GM12878 (cell line): ENCODE measurements at regions not wholly inside any gene's neighbourhood (a gene's known extent, or its start where the extent isn't known, plus 50 kb on each side); places are given as distances from the start of the nearest gene placed in this dataset.

Experiments
- ATAC-seq: fragments of 200-7000 bp; cut with Tn5 transposase; 3 replicates; pipeline ENCODE4 v1.9.1; 2020; ENCODE audit warnings: mild to moderate bottlenecking, moderate library complexity
- BruUV-seq: library from RNA; stranded (reverse); fragments of 400-500 nt; replicated peaks from 2 replicates; lab custom pipeline; 2021; lab: Mats Ljungman, UMichigan
- CTCF ChIA-PET: fragments of 300-600 bp; sonication (Branson Sonifier 250); formaldehyde crosslinking; extraction: SDS; loops from one replicate; lab custom pipeline; 2021; ENCODE audit warnings: inconsistent platforms; lab: Yijun Ruan, JAX
- POLR2A ChIA-PET: fragments of 350-600 bp; formaldehyde crosslinking; extraction: SDS; loops from one replicate; lab custom pipeline; 2021; ENCODE audit warnings: inconsistent platforms; lab: Charles Lee
- RAD21 ChIA-PET: fragments of 300-600 bp; sonication (Branson Sonifier 250); formaldehyde crosslinking; loops from one replicate; lab custom pipeline; 2023; ENCODE audit warnings: antibody characterized with exemption; ENCODE audit not compliant: unreplicated experiment; lab: Charles Lee
- SMC1A ChIA-PET: fragments of 300-600 bp; sonication (Branson Sonifier 250); formaldehyde crosslinking; loops from one replicate; lab custom pipeline; 2023; ENCODE audit not compliant: unreplicated experiment, uncharacterized antibody; lab: Charles Lee
- DNase-seq: peaks from one replicate; pipeline ENCODE4 v3.0.0-alpha.2; 2011; ENCODE audit warnings: low read depth, low spot score
- FAIRE-seq: peaks from 3 replicates; lab custom pipeline; 2011; peaks lifted over from hg19 to GRCh38; lab: Jason Lieb, UNC
- H2AFZ ChIP-seq: 2 replicates; pipeline ENCODE4 v1.6.0; 2011; ENCODE audit warnings: low read depth, low read length, control low read depth; ENCODE audit not compliant: control insufficient read depth
- H3K27ac ChIP-seq: 2 replicates; pipeline ENCODE4 v1.5.1; 2011; ENCODE audit warnings: control low read depth; ENCODE audit not compliant: control insufficient read depth, insufficient read depth
- H3K27me3 ChIP-seq, 2 experiments: replicated peaks in 1 of 2; 2 replicates each; pipeline versions ENCODE4 v1.6.0 to v1.6.1; 2011; ENCODE audit warnings: low read length in 1 of 2; ENCODE audit not compliant: control insufficient read depth in 2 of 2, insufficient read depth in 2 of 2
- H3K36me3 ChIP-seq, 2 experiments: 2 replicates each; pipeline ENCODE4 v1.5.1; 2011; ENCODE audit warnings: low read length in 1 of 2; ENCODE audit not compliant: control insufficient read depth in 2 of 2, insufficient read depth in 2 of 2
- H3K4me1 ChIP-seq: 2 replicates; pipeline ENCODE4 v1.6.1; 2011; ENCODE audit warnings: mild to moderate bottlenecking, low read length, moderate library complexity, mixed read lengths; ENCODE audit not compliant: control insufficient read depth, insufficient read depth
- H3K4me2 ChIP-seq: 2 replicates; pipeline ENCODE4 v1.6.0; 2011; ENCODE audit warnings: control low read depth; ENCODE audit not compliant: control insufficient read depth, insufficient read depth
- H3K4me3 ChIP-seq: fragments of 200-600 bp; sonication (generic); 2 replicates; pipeline ENCODE4 v1.5.1; 2016
- H3K79me2 ChIP-seq: 2 replicates; pipeline ENCODE4 v1.6.0; 2011; ENCODE audit warnings: low read length; ENCODE audit not compliant: control insufficient read depth, insufficient read depth
- H3K9ac ChIP-seq: 2 replicates; pipeline ENCODE4 v1.8.0; 2011; ENCODE audit warnings: low read length, control low read depth, mixed read lengths; ENCODE audit not compliant: control insufficient read depth, insufficient read depth
- H3K9me3 ChIP-seq: replicated peaks from 3 replicates; pipeline ENCODE4 v1.5.1; 2011; ENCODE audit warnings: mild to moderate bottlenecking, low read length; ENCODE audit not compliant: control insufficient read depth, insufficient read depth
- H4K20me1 ChIP-seq: 2 replicates; pipeline ENCODE4 v1.6.0; 2011; ENCODE audit not compliant: control insufficient read depth, insufficient read depth
- IKZF2 ChIP-seq, 2 experiments: fragments of 450-650 bp; IDR thresholded peaks; 2 replicates each; pipeline ENCODE4 v1.6.1; 2017; ENCODE audit warnings: mild to moderate bottlenecking in 2 of 2, moderate library complexity in 2 of 2
- POLR2A ChIP-seq: IDR thresholded peaks from 2 replicates; pipeline ENCODE4 v1.6.1; 2011; ENCODE audit warnings: low read depth, mild to moderate bottlenecking, low read length
- RB1 ChIP-seq: fragments of 450-650 bp; formaldehyde crosslinking; IDR thresholded peaks from 2 replicates; pipeline ENCODE4 v1.6.1; 2017; ENCODE audit warnings: mild to moderate bottlenecking, borderline replicate concordance
- TCF3 ChIP-seq: IDR thresholded peaks from 2 replicates; pipeline ENCODE4 v1.6.1; 2012; ENCODE audit warnings: low read depth, mild to moderate bottlenecking, low read length, borderline replicate concordance; ENCODE audit not compliant: insufficient read depth
- WGBS: methylation state at CpG from one replicate; pipeline ENCODE4 v1.1.6; 2016; ENCODE audit warnings: low lambda C conversion rate; ENCODE audit not compliant: insufficient replicate concordance, insufficient coverage; ENCODE audit errors: missing lambda C conversion rate; 5-methylcytosine and 5-hydroxymethylcytosine counted together
- in situ Hi-C: fragments of 300-500 bp; cut with MboI; formaldehyde crosslinking; loops from 9 replicates; pipeline ENCODE4 v1.14.3; 2018; ENCODE audit warnings: mixed read lengths
- intact Hi-C: fragments of 100-400 bp; cut with micrococcal nuclease; formaldehyde crosslinking; loops from one replicate; pipeline ENCODE4 v1.14.2; 2022; ENCODE audit not compliant: unreplicated experiment
- TF ChIP-seq, protein P1 (sequence below): fragments of 450-650 bp; IDR thresholded peaks from 2 replicates; pipeline ENCODE4 v1.6.1; 2017; ENCODE audit warnings: mild to moderate bottlenecking, moderate library complexity
- TF ChIP-seq, protein P2 (sequence below): IDR thresholded peaks from 2 replicates; pipeline ENCODE4 v1.6.1; 2012; ENCODE audit warnings: low read depth, low read length, improper control_type of control experiment

DNA sequence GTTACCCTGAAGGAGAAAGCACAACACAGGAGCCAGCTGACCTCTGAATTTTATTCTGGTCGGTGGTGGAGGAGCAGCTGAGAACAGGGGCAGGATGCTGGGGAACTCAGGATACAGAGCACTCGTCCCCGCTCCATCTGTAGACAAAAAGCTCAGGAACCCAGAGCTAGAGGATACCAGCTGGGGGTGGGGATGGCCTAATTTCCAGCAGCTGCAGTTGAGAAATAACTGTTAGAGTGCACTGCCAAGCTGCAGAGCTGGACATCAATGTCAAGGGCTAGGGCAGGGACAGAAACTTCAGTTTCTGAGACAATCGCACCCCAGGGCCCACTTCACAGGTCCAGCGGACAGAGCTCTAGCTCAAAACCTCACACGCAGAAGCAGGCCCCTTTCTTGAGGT is 122.1 kb upstream of the GUCY1A1 start (continued):
- TF ChIP-seq, protein P1, sequence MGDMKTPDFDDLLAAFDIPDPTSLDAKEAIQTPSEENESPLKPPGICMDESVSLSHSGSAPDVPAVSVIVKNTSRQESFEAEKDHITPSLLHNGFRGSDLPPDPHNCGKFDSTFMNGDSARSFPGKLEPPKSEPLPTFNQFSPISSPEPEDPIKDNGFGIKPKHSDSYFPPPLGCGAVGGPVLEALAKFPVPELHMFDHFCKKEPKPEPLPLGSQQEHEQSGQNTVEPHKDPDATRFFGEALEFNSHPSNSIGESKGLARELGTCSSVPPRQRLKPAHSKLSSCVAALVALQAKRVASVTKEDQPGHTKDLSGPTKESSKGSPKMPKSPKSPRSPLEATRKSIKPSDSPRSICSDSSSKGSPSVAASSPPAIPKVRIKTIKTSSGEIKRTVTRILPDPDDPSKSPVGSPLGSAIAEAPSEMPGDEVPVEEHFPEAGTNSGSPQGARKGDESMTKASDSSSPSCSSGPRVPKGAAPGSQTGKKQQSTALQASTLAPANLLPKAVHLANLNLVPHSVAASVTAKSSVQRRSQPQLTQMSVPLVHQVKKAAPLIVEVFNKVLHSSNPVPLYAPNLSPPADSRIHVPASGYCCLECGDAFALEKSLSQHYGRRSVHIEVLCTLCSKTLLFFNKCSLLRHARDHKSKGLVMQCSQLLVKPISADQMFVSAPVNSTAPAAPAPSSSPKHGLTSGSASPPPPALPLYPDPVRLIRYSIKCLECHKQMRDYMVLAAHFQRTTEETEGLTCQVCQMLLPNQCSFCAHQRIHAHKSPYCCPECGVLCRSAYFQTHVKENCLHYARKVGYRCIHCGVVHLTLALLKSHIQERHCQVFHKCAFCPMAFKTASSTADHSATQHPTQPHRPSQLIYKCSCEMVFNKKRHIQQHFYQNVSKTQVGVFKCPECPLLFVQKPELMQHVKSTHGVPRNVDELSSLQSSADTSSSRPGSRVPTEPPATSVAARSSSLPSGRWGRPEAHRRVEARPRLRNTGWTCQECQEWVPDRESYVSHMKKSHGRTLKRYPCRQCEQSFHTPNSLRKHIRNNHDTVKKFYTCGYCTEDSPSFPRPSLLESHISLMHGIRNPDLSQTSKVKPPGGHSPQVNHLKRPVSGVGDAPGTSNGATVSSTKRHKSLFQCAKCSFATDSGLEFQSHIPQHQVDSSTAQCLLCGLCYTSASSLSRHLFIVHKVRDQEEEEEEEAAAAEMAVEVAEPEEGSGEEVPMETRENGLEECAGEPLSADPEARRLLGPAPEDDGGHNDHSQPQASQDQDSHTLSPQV: no peak

DNA sequence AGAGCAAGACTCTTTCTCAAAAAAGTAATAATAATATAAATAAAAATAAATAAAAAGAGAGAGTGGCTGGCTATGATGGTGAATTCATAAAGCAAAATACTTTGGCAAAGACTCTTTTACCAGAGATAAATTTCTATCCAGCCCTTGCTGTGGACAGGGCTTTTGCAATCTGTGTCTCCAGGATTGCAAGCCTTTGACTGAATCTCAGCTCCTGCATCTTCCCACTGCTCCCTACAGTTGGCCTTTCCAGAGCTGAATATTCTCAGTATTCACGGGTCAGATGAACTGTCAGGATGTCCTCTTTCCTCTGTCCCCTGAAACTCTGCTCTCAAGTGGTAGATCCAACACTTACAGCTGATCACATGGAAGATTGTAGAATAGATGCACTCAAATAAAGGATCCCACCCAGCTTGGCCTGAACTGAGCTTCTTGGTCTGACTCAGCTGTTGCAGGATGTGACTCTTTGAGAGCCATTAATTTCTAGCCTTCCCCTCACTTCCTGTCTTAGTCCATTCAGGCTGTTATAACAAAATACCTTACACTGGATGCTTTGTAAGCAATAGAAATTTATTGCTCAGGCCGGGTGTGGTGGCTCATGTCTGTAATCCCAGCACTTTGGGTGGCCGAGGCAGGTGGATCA is 123.4 kb upstream of the GUCY1A1 start:
- ChIA-PET POLR2A (interaction anchor here (0.8 kb wide), 1 partner anchor 14 kb away, joined by 4 read pairs; no protein-coding TSS in a partner anchor), CTCF (interaction anchor here (1.1 to 4.1 kb wide), 2 partner anchors 11 to 14 kb away, joined by 3 to 15 read pairs; no protein-coding TSS in a partner anchor), RAD21 (interaction anchor here (0.6 to 1.8 kb wide), 3 partner anchors 8 to 71 kb away, joined by 3 to 5 read pairs (median 3); no protein-coding TSS in a partner anchor), SMC1A (interaction anchor here (0.7 to 3.4 kb wide), 12 partner anchors 11 to 243 kb away, joined by 3 to 11 read pairs (median 4); no protein-coding TSS in a partner anchor)
- in situ Hi-C loops (no loop called here), intact Hi-C loops (no loop called here)
- Histone ChIP-seq H3K79me2 (no peaks in the 10 kb centered on the region), H3K4me3 (no peak overlapping the region), H3K9me3 (no peaks in the 10 kb centered on the region), H3K27ac (no peak overlapping the region), H3K36me3 (no peaks in the 10 kb centered on the region), H4K20me1 (no peaks in the 10 kb centered on the region), H3K9ac (no peak overlapping the region), H3K27me3 (no peaks in the 10 kb centered on the region), H2AFZ (no peak overlapping the region), H3K4me2 (no peak overlapping the region), H3K4me1 (no peaks in the 10 kb centered on the region)
- WGBS: 12% methylated on average over 3 of the region's 3 CpGs
- no TSS peak for BruUV-seq
- DNase-seq (no peak), FAIRE-seq (no peak), ATAC-seq (peak; percentile 91)
- TF ChIP-seq RB1: no peak
- TF ChIP-seq, protein P2, sequence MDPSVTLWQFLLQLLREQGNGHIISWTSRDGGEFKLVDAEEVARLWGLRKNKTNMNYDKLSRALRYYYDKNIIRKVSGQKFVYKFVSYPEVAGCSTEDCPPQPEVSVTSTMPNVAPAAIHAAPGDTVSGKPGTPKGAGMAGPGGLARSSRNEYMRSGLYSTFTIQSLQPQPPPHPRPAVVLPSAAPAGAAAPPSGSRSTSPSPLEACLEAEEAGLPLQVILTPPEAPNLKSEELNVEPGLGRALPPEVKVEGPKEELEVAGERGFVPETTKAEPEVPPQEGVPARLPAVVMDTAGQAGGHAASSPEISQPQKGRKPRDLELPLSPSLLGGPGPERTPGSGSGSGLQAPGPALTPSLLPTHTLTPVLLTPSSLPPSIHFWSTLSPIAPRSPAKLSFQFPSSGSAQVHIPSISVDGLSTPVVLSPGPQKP: no peak
- 0 out of 4 replicates have a peak, but pooled peaks of 1 of the 2 experiments have one; percentile 15 for TF ChIP-seq IKZF2 (IDR thresholded peaks at IDR 0.05)
- TF ChIP-seq POLR2A: no peak
- no peak for TF ChIP-seq TCF3
